ENCODE measurements at regions not wholly inside any gene's neighbourhood (a gene's known extent, or its start where the extent isn't known, plus 50 kb on each side); places are given as distances from the start of the nearest gene placed in this dataset.

DNA sequence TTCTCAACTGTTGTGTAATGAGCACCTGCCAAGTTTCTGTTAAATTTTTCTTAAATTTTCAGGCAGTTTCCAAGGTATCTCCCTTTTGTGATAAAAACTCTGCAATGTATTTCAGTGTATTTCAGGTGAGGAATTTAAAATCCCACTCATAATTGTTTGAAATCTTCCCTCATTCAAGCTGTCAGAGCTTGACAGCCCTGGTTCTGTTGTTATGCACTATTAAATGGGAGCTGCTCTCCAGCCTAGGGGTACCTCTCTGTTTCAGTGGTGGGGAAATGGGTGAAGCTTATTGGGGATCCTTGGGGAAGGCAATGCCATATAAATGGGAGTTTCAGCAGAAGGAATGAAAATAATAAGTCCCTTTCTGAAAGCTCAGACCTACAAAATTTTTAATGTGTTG, 178.0 kb upstream of the TMCO5A start:
- POLR2A ChIA-PET, result no interaction called here
- Mint-ChIP-seq H3K9me3 (ENCODE audit: insufficient read depth) (no peaks in the 10 kb centered on the region), H3K27me3 (ENCODE audit: low read depth) (no peaks in the 10 kb centered on the region), H3K4me3 (no peak overlapping the region), H3K27ac (no peak overlapping the region), H3K36me3 (ENCODE audit: low read depth) (no peaks in the 10 kb centered on the region), H3K4me1 (ENCODE audit: low read depth) (no peaks in the 10 kb centered on the region)
- CTCF ChIA-PET, result no interaction called here
- no peak for ATAC-seq
- DNase-seq, result no peak

DNA sequence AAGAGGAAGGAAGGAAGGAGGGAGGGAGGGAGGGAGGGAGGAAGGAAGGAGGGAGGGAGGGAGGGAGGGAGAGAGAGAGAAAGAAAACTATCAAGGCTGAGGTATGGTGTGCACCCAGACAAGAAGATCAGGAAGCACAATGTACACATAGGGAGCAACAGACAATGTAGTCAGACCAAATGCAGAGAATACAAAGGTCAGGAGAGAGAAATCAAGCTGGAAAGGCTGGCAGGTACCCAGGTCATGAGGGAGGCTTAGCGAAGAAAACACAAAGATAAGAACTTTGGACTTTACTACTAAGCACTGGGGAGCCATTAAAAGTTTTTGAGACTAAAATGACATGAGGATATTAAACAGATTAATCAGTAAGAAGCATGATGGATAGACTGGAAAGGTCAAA, 176.0 kb upstream of the TMCO5A start:
- no peak overlapping the region for H3K4me3 Mint-ChIP-seq
- H3K27me3 Mint-ChIP-seq (ENCODE audit: low read depth), result no peaks in the 10 kb centered on the region
- H3K9me3 Mint-ChIP-seq (ENCODE audit: insufficient read depth), result no peaks in the 10 kb centered on the region
- no peak overlapping the region for H3K27ac Mint-ChIP-seq
- H3K36me3 Mint-ChIP-seq (ENCODE audit: low read depth), result no peaks in the 10 kb centered on the region
- CTCF ChIA-PET, result interaction anchor here (0.6 kb wide), 1 partner anchor 143 kb away, joined by 3 read pairs; no protein-coding TSS in a partner anchor
- ATAC-seq, result no peak
- POLR2A ChIA-PET, result no interaction called here
- no peaks in the 10 kb centered on the region for H3K4me1 Mint-ChIP-seq (ENCODE audit: low read depth)
- no peak for DNase-seq

DNA sequence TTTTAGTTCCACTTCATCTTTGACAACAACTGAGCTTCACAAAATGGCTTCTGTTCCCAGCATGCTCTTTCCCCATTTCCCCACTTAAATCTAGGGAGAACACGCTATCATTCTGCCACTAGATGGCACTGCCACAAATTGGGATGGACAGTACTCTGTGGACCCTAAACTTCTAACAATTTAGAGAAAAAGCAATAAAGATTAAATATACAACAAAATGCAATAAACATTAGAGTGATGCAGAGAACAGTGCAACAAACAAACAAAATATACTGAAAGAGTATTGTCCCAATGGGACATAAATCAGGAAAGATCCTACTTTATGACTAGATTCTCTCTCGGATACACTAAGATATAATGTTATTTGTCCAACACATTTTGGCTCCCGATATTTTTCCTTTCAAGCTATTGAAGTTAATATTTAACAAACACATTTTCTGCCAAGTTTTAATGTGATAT, 169.7 kb upstream of the TMCO5A start:
- H3K4me3 Mint-ChIP-seq, result no peak overlapping the region
- no peak overlapping the region for H3K27ac Mint-ChIP-seq
- no peaks in the 10 kb centered on the region for H3K9me3 Mint-ChIP-seq (ENCODE audit: insufficient read depth)
- ATAC-seq (peak; percentile 64), DNase-seq (peak; percentile 43)
- no peaks in the 10 kb centered on the region for H3K27me3 Mint-ChIP-seq (ENCODE audit: low read depth)
- peaks cover 6% of the 10 kb centered on the region for H3K4me1 Mint-ChIP-seq (ENCODE audit: low read depth)
- no peaks in the 10 kb centered on the region for H3K36me3 Mint-ChIP-seq (ENCODE audit: low read depth)
- ChIA-PET CTCF (interaction anchor here (0.8 to 1.0 kb wide), 4 partner anchors 14 to 127 kb away, joined by 3 to 4 read pairs (median 4); no protein-coding TSS in a partner anchor), POLR2A (no interaction called here)

DNA sequence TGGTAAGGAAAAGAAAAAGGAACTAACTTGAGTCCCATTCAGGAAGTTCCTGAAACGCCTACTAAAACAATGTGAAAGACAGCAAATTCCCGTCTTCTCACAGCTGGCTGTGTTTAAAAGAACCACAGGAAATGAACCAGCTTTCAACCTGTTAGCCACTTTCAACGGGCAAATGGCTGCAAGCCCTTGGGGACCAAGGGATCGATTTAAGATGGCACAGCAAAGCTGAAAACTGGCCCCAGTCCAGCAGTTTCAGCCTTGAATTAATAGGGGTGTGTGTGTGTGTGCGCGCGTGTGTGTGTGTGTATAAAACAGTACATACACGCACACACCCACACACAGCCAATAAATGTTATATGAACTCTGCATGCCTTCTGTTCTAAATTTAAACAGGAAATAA, 168.7 kb upstream of the TMCO5A start:
- no peaks in the 10 kb centered on the region for H3K36me3 Mint-ChIP-seq (ENCODE audit: low read depth)
- ATAC-seq, result no peak

DNA sequence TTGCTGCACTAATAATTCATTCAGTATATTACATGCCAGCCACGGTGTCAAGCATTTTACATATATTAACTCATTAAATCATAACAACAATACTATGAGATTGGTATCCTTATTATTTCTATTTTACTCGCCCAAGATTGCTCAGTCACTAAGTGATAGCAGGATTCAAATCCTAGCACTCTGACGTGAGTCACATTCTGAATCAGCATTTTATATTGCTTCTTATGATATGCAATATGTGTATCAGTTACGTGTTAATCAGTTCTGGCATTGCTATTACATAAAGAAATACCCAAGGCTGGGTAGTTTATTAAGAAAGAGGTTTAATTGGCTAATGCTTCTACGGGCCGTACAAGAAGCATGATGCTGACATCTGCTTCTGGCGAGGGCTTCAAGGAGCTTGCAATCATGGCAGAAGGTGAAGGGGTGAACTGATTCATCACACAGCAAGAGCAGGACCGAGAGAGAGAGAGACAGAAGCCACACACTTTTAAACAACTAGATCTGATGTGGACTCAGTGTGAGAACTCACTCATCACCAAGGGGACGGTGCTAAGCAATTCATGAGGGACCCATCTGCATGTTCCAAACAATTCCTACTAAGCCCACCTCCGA, 166.5 kb upstream of the TMCO5A start:
- no peak overlapping the region for H3K4me3 Mint-ChIP-seq

More for the DNA sequence above, 168.7 kb upstream of the TMCO5A start:
- Mint-ChIP-seq H3K4me1 (ENCODE audit: low read depth) (peaks cover 6% of the 10 kb centered on the region), H3K27ac (no peak overlapping the region), H3K4me3 (no peak overlapping the region), H3K9me3 (ENCODE audit: insufficient read depth) (no peaks in the 10 kb centered on the region), H3K27me3 (ENCODE audit: low read depth) (no peaks in the 10 kb centered on the region)
- no peak for DNase-seq
- ChIA-PET POLR2A (no interaction called here), CTCF (interaction anchor here (1.0 kb wide), 1 partner anchor 125 kb away, joined by 4 read pairs; no protein-coding TSS in a partner anchor)

DNA sequence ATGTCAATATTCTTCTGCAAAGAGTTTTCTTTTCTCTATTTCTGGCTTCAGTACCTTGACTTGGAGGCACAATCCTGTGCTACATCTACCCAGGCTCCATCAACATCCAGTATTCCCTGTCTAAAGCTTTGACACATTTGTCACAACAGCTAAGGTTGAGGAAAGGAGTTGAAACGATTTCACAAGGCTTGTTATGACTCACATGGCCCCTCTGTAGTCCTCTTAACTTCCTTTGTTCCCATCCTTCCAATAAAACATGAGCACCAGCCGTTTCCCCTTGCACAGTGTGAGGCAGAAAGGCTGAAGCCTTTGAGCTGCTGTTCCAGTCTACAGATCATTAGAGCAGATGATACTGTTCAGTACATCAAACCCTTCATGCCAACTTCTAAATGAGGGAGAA, 163.0 kb upstream of the TMCO5A start:
- H3K4me1 Mint-ChIP-seq (ENCODE audit: low read depth), result no peaks in the 10 kb centered on the region
- POLR2A ChIA-PET, result no interaction called here
- peaks cover 3% of the 10 kb centered on the region for H3K27me3 Mint-ChIP-seq (ENCODE audit: low read depth)
- H3K4me3 Mint-ChIP-seq, result no peak overlapping the region
- no peak for DNase-seq
- CTCF ChIA-PET, result no interaction called here
- ATAC-seq, result no peak
- H3K36me3 Mint-ChIP-seq (ENCODE audit: low read depth), result no peaks in the 10 kb centered on the region
- H3K9me3 Mint-ChIP-seq (ENCODE audit: insufficient read depth), result no peaks in the 10 kb centered on the region
- H3K27ac Mint-ChIP-seq, result no peak overlapping the region

More for the DNA sequence above, 166.5 kb upstream of the TMCO5A start:
- Mint-ChIP-seq H3K4me1 (ENCODE audit: low read depth) (peaks cover 6% of the 10 kb centered on the region), H3K9me3 (ENCODE audit: insufficient read depth) (no peaks in the 10 kb centered on the region), H3K36me3 (ENCODE audit: low read depth) (no peaks in the 10 kb centered on the region), H3K27ac (no peak overlapping the region), H3K27me3 (ENCODE audit: low read depth) (peaks cover 3% of the 10 kb centered on the region)
- ChIA-PET POLR2A (no interaction called here), CTCF (no interaction called here)
- ATAC-seq, result no peak
- no peak for DNase-seq

DNA sequence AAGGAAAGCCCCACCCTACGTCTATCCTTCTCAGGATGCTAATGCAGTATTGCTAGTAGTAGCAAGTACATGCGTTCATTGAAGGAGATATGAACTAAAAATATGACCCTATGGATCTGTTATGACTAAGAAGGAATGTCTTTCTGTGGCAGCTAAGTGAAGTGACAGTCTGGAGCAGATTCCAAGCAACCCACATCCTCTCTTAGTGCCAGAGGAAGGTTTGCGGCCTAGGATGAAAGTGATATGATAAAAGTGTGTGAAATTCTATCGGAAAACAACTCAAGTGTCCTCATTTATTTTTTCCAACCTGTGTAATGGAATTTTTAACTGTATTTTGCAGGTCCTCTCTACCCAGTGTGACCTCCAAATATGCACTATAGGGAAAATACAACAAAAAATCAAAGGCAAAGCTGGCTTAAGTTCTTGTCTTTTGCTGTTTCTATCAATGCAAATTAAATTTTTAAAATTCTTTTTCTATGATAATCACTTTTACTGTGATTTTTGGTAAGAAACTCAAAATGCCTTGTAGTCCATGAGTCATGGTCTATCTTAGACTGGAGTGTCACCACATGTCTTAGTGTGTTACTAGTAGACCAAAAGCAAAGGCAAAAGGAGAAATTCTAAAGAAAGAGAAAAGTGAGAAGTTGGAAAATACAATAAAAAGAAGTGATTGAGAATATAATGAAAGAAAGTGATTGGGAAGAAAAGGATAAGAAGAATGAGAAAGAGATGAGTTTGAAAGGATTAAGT, 161.2 kb upstream of the TMCO5A start:
- Mint-ChIP-seq H3K36me3 (ENCODE audit: low read depth) (no peaks in the 10 kb centered on the region), H3K27ac (no peak overlapping the region), H3K4me3 (no peak overlapping the region), H3K4me1 (ENCODE audit: low read depth) (no peaks in the 10 kb centered on the region), H3K9me3 (ENCODE audit: insufficient read depth) (no peaks in the 10 kb centered on the region), H3K27me3 (ENCODE audit: low read depth) (peaks cover 3% of the 10 kb centered on the region)
- no peak for ATAC-seq
- POLR2A ChIA-PET, result no interaction called here
- CTCF ChIA-PET, result no interaction called here
- DNase-seq, result no peak

DNA sequence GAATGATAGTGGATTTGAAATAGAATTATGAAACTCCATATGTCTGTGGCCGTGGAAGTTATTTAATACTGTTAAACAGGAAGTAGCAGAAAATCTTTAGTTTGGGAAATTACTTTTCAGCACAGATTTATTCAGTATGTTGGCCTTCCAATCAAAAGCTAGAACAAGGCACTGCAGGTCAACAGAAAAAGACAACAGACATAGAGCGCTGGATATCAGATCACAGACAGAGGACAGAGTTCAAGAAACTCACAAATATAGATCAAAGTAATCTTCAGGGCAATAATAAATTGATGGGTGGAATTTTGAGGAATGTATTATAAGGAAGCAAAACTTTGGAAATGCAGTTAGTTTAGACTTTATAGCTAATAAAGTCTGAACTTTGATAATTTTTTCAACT, 159.5 kb upstream of the TMCO5A start:
- POLR2A ChIA-PET, result no interaction called here
- Mint-ChIP-seq H3K4me1 (ENCODE audit: low read depth) (no peaks in the 10 kb centered on the region), H3K4me3 (no peak overlapping the region)

DNA sequence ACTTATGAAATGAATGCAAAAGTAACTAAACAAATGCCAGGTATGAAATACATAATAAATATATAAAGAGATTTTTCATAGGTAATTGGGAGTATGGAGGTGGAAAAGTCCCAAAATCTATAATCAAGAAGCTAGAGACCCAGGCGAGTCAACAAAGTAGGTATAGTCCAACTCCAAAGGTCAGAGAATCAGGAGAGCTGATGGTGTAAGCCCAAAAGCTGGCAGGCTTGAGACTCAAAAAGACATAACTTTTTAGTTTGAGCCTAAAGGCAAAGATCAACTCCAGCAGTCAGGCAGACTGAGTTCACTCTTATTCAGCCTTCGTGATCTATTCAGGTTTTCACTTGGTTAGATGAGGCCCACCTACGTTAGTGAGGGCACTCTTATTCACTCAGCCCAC, 157.4 kb upstream of the TMCO5A start:
- no peaks in the 10 kb centered on the region for H3K36me3 Mint-ChIP-seq (ENCODE audit: low read depth)
- CTCF ChIA-PET, result no interaction called here
- no peak overlapping the region for H3K4me3 Mint-ChIP-seq
- no peaks in the 10 kb centered on the region for H3K9me3 Mint-ChIP-seq (ENCODE audit: insufficient read depth)
- DNase-seq (no peak), ATAC-seq (no peak)
- H3K27ac Mint-ChIP-seq, result no peak overlapping the region
- POLR2A ChIA-PET, result interaction anchor here (0.6 kb wide), 1 partner anchor 921 kb away, joined by 4 read pairs; no protein-coding TSS in a partner anchor
- no peaks in the 10 kb centered on the region for H3K27me3 Mint-ChIP-seq (ENCODE audit: low read depth)
- no peaks in the 10 kb centered on the region for H3K4me1 Mint-ChIP-seq (ENCODE audit: low read depth)

More for the DNA sequence above, 159.5 kb upstream of the TMCO5A start:
- no peak for ATAC-seq
- DNase-seq, result no peak
- Mint-ChIP-seq H3K27me3 (ENCODE audit: low read depth) (peaks cover 3% of the 10 kb centered on the region), H3K27ac (no peak overlapping the region), H3K9me3 (ENCODE audit: insufficient read depth) (no peaks in the 10 kb centered on the region), H3K36me3 (ENCODE audit: low read depth) (no peaks in the 10 kb centered on the region)
- CTCF ChIA-PET, result no interaction called here

DNA sequence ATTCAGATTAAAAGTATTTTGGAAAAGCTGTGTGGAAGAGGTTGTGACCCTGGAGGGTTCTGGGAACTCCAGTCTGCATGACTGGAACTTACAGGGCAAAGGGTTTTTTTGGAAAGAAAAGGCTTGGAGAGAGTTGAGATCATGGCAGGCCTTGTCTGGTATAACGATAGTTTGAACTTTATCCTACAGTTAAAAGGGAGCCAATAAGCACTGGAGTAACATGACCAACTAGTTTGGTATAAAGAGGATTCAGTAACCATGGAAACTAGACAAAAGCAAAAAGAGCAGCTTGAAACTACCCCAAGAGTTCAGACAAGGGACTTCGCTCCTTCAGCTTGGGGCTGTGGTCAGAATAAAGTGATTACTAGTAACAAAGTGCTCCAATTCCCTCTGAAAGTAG, 151.2 kb upstream of the TMCO5A start:
- no peak overlapping the region for H3K27ac Mint-ChIP-seq
- no peak for ATAC-seq
- H3K4me3 Mint-ChIP-seq, result no peak overlapping the region
- POLR2A ChIA-PET, result no interaction called here
- no peak for DNase-seq
- CTCF ChIA-PET, result no interaction called here
- H3K4me1 Mint-ChIP-seq (ENCODE audit: low read depth), result no peaks in the 10 kb centered on the region
- H3K27me3 Mint-ChIP-seq (ENCODE audit: low read depth), result no peaks in the 10 kb centered on the region
- no peaks in the 10 kb centered on the region for H3K36me3 Mint-ChIP-seq (ENCODE audit: low read depth)
- H3K9me3 Mint-ChIP-seq (ENCODE audit: insufficient read depth), result no peaks in the 10 kb centered on the region

DNA sequence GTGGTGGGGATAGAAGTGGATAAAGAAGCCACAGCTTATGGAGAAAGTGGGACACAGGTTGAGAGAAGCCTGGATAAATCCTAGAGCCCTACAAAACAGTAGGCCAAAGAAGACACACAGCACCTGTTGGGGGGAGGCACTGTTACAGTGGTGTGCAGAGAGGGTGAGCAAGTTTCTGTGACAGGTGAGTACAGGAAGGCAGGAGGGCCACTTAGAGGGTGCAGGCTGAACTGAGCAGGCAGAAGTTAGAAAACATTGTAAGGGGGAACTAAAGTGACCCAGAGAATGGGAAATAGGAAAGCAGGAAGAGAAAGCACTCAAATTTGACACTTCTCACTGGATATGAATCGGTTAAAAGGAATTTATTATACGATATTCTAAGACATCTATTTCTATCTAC, 146.1 kb upstream of the TMCO5A start:
- H3K4me1 Mint-ChIP-seq (ENCODE audit: low read depth), result no peaks in the 10 kb centered on the region
- no peak overlapping the region for H3K4me3 Mint-ChIP-seq
- H3K9me3 Mint-ChIP-seq (ENCODE audit: insufficient read depth), result no peaks in the 10 kb centered on the region
- POLR2A ChIA-PET, result no interaction called here
- no peak for DNase-seq
- H3K27me3 Mint-ChIP-seq (ENCODE audit: low read depth), result peaks cover 2% of the 10 kb centered on the region
- H3K27ac Mint-ChIP-seq, result no peak overlapping the region
- H3K36me3 Mint-ChIP-seq (ENCODE audit: low read depth), result no peaks in the 10 kb centered on the region
- CTCF ChIA-PET, result no interaction called here
- no peak for ATAC-seq

DNA sequence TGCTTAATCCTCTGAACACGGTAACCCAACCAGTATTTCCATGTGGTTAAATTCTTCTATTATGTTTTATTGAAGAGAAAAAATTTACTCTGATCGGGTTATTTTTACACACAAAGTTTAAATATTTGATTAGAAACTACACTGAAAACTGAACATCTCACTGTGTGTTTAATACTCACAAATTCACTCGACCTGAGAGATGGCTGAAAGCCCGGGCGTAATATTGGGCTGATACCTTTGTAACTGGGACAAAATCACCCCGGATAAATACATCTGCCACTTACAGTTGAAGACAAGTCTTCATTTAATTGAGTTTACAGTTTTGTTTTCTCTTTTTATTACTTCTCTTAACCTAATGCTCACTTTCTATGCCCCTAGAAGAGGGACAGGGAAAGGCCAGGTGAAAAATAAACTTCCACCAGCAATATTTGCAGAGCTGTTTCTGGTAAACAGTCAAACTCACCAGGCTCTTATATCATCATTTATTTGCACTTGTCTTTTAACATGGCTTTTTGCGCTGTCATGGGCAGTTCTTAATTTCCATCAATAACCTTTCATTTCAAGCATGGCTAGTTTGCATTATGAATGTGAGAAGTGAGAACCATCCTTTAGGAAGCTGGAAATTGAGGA, 145.6 kb upstream of the TMCO5A start:
- ChIA-PET CTCF (no interaction called here), POLR2A (no interaction called here)
- no peak overlapping the region for H3K27ac Mint-ChIP-seq
- H3K36me3 Mint-ChIP-seq (ENCODE audit: low read depth), result no peaks in the 10 kb centered on the region
- peaks cover 2% of the 10 kb centered on the region for H3K27me3 Mint-ChIP-seq (ENCODE audit: low read depth)
- ATAC-seq (no peak), DNase-seq (no peak)
- no peaks in the 10 kb centered on the region for H3K4me1 Mint-ChIP-seq (ENCODE audit: low read depth)
- H3K9me3 Mint-ChIP-seq (ENCODE audit: insufficient read depth), result no peaks in the 10 kb centered on the region
- no peak overlapping the region for H3K4me3 Mint-ChIP-seq
